IPS-NIHi11 (cell line): ENCODE measurements at regions not wholly inside any gene's neighbourhood (a gene's known extent, or its start where the extent isn't known, plus 50 kb on each side); places are given as distances from the start of the nearest gene placed in this dataset.
A peak's percentile ranks its signal among the peaks of the same experiment; 100 is the strongest.

Experiments used
- DNase-seq: peaks from one replicate; pipeline ENCODE4 v3.0.0; 2012; ENCODE audit warnings: mixed read lengths, low spot score

- DNase-seq: no peak
Measured at GRCh38 chr11:32002311-32002710, 88.6 kb upstream of the RCN1 start.

GRCh38 chr11:31997955-31998354, 92.9 kb upstream of the RCN1 start:
- no peak for DNase-seq

- DNase-seq: no peak
Measured at GRCh38 chr11:31996159-31996881, 94.6 kb upstream of the RCN1 start.

- DNase-seq: no peak
Measured at GRCh38 chr11:31995525-31996094, 95.3 kb upstream of the RCN1 start.

GRCh38 chr11:31995032-31995431, 95.8 kb upstream of the RCN1 start:
- DNase-seq: no peak

- peak; percentile 68 for DNase-seq
Measured at GRCh38 chr11:31987118-31988005, 103.5 kb upstream of the RCN1 start.

- no peak for DNase-seq
Measured at GRCh38 chr11:31986201-31986889, 104.5 kb upstream of the RCN1 start.

- DNase-seq: no peak
Measured at GRCh38 chr11:31981457-31981856, 109.4 kb upstream of the RCN1 start.

GRCh38 chr11:31977343-31977742, 113.5 kb upstream of the RCN1 start:
- no peak for DNase-seq

GRCh38 chr11:31974366-31975136, 116.3 kb upstream of the RCN1 start:
- no peak for DNase-seq

- DNase-seq: no peak
Measured at GRCh38 chr11:31973172-31973571, 117.7 kb upstream of the RCN1 start.

GRCh38 chr11:31972623-31973022, 118.3 kb upstream of the RCN1 start:
- DNase-seq: no peak

GRCh38 chr11:31969359-31969702, 121.5 kb upstream of the RCN1 start:
- no peak for DNase-seq

- no peak for DNase-seq
Measured at GRCh38 chr11:31968461-31969358, 122.2 kb upstream of the RCN1 start.

- DNase-seq: no peak
Measured at GRCh38 chr11:31967404-31968130, 123.3 kb upstream of the RCN1 start.

GRCh38 chr11:31966846-31967245, 124.0 kb upstream of the RCN1 start:
- no peak for DNase-seq

- no peak for DNase-seq
Measured at GRCh38 chr11:31964181-31964580, 126.7 kb upstream of the RCN1 start.

- no peak for DNase-seq
Measured at GRCh38 chr11:31960126-31960525, 130.7 kb upstream of the RCN1 start.

- DNase-seq: no peak
Measured at GRCh38 chr11:31959716-31960115, 131.2 kb upstream of the RCN1 start.
